ENCODE measurements at regions not wholly inside any gene's neighbourhood (a gene's known extent, or its start where the extent isn't known, plus 50 kb on each side); places are given as distances from the start of the nearest gene placed in this dataset.

DNA sequence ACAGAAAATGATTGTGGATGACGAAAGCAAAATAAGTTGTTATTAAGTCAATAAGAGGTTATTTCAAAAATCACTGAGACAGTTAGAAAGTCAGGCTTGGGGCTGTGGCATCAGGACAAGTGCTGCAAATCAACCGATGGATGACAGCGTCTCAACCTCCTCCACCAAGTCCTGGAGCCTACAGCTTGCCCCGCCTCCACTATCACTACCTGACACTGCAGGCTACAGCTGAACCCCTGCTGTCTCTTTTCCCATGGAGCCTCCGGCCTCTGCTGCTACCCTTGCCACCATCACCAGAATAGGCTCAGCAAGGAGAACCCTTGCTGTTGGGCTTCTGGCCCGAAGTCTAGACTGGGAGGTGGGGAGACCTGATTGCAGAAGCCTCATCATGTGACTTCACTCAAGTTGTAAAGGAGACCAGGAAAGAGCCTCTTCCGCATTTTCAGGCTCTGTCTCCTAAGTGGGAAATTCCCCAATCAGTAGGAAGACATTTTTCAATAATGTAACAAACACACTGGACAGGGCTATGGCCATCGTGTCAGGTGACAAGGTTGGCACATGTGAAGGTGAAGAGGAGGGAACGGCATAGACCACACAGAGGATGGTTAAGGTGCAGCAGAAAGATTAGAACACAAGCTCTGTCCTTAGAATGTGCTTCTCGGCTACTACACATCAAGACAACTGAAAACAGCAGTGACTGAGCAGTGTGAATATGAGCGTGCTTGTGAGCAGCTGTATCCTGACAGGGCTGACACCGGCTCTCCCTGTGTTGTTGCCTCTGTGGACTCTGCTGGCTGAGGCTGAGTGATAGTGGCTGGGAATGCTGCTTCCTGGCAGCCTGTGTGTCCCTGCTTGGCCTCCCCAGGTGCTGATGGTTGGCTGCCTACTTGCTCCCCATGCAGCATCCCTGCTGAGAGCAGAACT is 660.7 kb downstream of the PTPRU start:
- TF ChIP-seq, protein P1, sequence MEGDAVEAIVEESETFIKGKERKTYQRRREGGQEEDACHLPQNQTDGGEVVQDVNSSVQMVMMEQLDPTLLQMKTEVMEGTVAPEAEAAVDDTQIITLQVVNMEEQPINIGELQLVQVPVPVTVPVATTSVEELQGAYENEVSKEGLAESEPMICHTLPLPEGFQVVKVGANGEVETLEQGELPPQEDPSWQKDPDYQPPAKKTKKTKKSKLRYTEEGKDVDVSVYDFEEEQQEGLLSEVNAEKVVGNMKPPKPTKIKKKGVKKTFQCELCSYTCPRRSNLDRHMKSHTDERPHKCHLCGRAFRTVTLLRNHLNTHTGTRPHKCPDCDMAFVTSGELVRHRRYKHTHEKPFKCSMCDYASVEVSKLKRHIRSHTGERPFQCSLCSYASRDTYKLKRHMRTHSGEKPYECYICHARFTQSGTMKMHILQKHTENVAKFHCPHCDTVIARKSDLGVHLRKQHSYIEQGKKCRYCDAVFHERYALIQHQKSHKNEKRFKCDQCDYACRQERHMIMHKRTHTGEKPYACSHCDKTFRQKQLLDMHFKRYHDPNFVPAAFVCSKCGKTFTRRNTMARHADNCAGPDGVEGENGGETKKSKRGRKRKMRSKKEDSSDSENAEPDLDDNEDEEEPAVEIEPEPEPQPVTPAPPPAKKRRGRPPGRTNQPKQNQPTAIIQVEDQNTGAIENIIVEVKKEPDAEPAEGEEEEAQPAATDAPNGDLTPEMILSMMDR (IDR thresholded peaks at IDR 0.05; ENCODE audit: low read depth, low read length): no peak
- no peak overlapping the region for H3K4me3 ChIP-seq (ENCODE audit: low read depth, low read length)

DNA sequence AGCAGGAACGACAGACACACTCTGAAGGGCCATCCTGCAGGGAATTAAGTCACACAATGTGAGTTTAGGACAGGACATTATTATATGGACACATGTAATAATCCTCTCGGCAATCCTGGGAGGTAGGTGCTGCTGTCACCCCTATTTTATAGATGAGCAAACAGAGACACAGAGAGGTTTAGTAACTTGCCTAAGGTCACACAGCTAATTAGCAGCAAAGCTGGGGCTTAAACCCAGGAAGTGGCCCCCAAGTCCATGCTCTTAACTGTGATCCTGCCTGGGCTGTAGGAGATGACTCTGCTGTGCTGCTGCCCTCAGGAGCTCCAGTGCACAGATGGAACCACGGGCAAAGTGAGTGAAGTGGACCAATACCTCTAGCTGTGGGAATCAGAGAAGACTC is 660.0 kb downstream of the PTPRU start:
- TF ChIP-seq, protein P1 (IDR thresholded peaks at IDR 0.05; ENCODE audit: low read depth, low read length): no peak
- H3K4me3 ChIP-seq (ENCODE audit: low read depth, low read length): no peak overlapping the region

DNA sequence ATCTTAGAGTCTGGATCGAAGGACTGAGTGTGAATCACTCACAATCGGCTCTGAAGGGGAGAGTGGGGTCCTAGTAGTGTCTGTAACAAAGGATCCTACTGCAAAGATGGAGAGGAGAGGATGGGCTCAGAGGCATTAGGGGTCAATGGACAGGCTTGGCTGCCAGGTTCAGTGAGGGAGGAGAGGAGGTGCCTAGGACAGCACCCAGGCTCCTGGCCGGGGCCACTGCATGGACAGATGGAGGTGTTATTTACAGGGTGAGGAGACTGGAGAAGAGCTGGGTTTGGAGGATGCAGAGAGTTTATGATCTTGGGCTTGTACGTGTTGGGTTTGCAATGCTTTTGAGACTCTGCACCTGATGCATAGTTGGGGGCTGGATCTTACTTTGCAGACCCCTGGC is 658.9 kb downstream of the PTPRU start:
- no peak overlapping the region for H3K4me3 ChIP-seq (ENCODE audit: low read depth, low read length)
- TF ChIP-seq, protein P1 (IDR thresholded peaks at IDR 0.05; ENCODE audit: low read depth, low read length): no peak

DNA sequence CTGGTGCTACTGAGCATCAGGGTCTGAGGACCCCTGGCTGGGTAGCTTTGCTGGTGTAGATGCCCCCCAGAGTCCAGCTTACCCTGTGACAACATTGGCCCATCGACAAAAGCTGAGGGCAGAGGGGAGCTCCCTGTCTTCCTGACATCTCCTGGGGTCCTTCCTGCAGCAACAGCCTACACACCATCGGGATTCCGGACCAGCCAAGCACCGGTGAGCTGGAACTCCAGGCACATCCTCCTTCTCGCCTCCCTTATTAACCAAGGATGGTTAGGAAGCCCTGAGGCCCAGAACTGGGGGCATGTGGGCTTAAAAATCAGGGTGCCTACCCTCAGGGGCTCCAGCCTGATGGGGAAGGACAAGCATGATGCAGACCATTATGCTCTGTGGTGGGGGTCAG is 658.0 kb downstream of the PTPRU start:
- TF ChIP-seq, protein P1 (IDR thresholded peaks at IDR 0.05; ENCODE audit: low read depth, low read length): no peak

DNA sequence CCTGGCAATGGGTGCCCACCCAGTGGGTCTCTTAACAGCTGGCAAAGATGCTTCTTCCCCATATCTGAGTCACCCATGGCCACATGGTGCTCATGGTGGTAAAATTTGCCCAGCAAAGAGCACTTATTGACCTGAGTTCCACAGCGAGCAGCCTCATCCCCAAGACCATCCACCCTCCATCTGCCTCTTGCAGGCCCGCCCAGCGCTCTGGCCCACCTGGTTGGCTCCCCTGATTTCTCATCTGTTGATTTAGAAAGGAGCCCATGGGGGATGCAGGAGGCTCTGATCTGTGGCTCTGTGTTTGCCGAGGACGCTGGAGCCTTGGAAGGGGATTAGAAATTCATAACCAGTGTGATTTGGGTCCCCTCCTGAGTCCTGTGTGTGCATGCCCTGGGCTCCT is 657.5 kb downstream of the PTPRU start:
- H3K4me3 ChIP-seq (ENCODE audit: low read depth, low read length): no peak overlapping the region
- TF ChIP-seq, protein P1 (IDR thresholded peaks at IDR 0.05; ENCODE audit: low read depth, low read length): no peak

More for the DNA sequence above, 658.0 kb downstream of the PTPRU start:
- no peak overlapping the region for H3K4me3 ChIP-seq (ENCODE audit: low read depth, low read length)

DNA sequence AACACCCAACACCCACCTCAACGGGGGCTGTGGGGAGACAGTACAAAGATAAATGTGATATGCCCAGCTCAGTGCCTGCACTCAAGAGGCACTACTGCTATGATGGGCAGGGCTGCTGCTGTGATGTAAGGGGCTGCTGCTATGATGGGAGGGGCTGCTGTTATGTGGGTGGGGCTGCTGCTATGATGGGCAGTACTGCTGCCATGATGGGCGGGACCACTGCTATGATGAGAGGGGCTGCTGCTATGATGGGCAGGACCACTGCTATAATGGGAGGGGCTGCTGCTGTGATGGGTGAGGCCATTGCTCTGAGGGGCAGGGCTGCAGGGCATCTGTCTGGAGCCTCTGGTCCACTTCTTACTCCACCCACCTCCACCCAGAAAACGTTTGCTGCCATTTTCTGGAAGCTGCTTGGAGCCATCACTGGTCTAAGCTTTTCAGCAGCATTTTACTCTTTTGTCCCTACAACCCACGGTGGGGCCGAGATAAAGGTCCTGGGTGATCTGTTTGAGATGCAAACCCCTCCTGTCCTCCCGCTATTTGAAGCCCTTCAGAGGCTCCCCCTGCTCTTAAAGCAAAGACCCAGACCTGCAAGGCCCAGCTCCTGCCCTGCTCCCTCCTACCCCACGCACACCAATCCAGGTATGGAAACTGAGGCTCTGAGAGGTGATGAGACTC is 656.9 kb downstream of the PTPRU start:
- H3K4me3 ChIP-seq (ENCODE audit: low read depth, low read length): no peak overlapping the region
- TF ChIP-seq, protein P1 (IDR thresholded peaks at IDR 0.05; ENCODE audit: low read depth, low read length): no peak

DNA sequence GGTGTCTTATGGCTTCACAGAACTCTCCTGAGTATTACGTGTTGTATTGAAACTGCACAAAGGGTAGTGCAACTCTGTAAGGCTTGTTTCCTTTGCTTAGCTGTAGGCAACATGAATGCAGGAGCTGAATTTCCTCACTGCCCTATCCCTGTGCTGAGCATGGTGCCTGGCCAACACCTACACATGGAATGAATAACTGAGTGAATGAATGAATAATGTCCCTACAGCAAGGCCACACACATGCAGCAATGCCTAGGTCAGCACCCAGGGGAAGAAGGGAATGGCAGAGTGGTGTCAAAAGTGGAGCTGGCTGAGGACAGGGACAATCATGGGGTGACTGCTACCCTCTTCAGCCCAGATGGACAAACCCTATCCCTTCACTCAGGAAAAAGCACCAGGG is 655.9 kb downstream of the PTPRU start:
- no peak overlapping the region for H3K4me3 ChIP-seq (ENCODE audit: low read depth, low read length)
- TF ChIP-seq, protein P1 (IDR thresholded peaks at IDR 0.05; ENCODE audit: low read depth, low read length): no peak

Measured in WI38 (cell line).